ENCODE measurements at regions not wholly inside any gene's neighbourhood (a gene's known extent, or its start where the extent isn't known, plus 50 kb on each side); places are given as distances from the start of the nearest gene placed in this dataset.

DNA sequence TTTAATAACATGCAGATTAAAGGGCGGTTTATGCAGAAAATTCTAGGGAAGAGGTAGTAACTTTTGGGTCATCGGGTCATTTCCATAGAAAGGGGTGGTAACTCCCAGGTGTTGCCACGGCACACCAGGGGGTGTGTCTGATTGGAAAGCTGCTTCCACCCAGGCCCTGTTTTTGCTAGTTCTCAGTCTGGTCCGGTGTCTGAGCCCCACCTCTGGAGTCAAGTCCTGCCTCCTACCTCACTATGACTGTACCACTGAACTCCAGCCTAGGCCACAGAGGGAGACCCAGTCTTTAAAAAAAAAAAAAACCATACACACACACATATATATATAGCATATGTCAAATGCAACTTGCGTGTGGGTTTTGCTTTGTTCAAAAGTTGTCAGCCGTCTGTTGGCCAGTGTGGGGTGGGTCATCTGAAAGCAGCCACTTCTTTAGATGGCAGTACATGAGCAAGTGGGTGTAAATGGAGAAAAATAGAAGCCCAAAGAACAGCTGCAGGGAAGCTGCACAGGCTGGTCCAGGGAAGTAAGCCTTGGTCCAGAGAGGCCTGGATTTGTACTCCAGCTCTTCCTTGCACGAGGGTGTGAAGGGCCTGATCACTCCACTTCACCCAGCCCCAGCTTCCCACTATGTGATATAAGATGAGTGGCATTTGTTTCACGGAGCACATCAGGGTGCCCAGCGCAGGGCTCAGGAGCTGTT is 110.7 kb upstream of the SPRY4 start:
- H3K9me3 ChIP-seq (ENCODE audit: control insufficient read depth, low read length) = no peaks in the 10 kb centered on the region
- H3K4me1 ChIP-seq (ENCODE audit: control insufficient read depth, insufficient read depth, low read length, poor library complexity, severe bottlenecking) = peaks cover 29% of the 10 kb centered on the region
- WGBS, 2 experiments (ENCODE audit: insufficient coverage in 2 of 2) = 67 to 77% methylated on average over 5 to 7 of the region's 9 CpGs
- no peak overlapping the region for H3K4me3 ChIP-seq (ENCODE audit: extremely low read depth, insufficient read depth, low read length, poor library complexity, severe bottlenecking)
- H3K36me3 ChIP-seq (ENCODE audit: control insufficient read depth, insufficient read depth, low read length) = no peaks in the 10 kb centered on the region
- no peak overlapping the region for H3K27ac ChIP-seq (ENCODE audit: low read depth, low read length, severe bottlenecking)

- WGBS, 2 experiments (ENCODE audit: insufficient coverage in 2 of 2) = 100% methylated on average over 1 of the region's 2 CpGs; no CpG with 5 or more reads in 1 of the 2 experiments
- H3K9me3 ChIP-seq (ENCODE audit: control insufficient read depth, low read length) = no peaks in the 10 kb centered on the region
- H3K4me3 ChIP-seq (ENCODE audit: extremely low read depth, insufficient read depth, low read length, poor library complexity, severe bottlenecking) = no peak overlapping the region
- no peaks in the 10 kb centered on the region for H3K36me3 ChIP-seq (ENCODE audit: control insufficient read depth, insufficient read depth, low read length)
- H3K27ac ChIP-seq (ENCODE audit: low read depth, low read length, severe bottlenecking) = no peak overlapping the region
- H3K4me1 ChIP-seq (ENCODE audit: control insufficient read depth, insufficient read depth, low read length, poor library complexity, severe bottlenecking) = peaks cover 29% of the 10 kb centered on the region
These were observed 109.4 kb upstream of the SPRY4 start for GRCh38 chr5:142434322-142434612.

DNA sequence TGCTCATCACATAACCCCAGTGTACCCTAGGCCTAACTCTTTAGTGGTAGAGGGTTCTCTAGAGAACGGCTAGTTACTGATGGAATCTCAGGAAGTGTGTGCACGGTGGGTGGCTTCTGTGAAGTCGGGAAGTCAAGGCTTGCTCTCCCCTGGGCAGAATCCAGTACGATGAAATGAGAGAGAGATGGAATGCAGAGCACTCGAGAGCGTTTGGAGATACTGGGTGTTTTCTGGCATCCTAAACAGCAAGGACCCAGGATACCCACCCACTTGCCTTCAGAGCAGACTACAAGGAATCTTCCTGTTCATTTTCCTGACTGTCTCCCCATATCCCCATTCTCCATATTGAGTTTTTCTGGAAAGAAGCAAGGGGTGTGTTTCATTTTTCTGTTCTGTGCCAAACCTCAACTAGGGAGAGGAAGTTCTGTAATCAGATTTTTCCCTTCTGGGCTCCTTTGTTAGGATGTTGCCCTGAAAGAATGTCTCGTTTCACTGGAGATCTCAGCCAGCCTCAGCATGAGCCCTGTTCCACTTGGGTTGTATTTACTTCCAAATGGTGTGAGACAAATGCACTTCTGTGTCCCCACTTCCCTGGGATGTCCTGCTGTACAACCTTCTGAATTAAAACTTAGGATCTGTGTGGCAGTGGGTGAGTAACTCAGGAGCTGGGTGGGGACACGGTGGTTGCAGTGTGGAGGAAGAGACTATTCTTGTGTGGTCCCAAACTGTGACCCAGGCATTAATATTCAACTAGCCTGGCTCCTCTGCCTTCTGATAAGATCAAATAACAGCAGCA is 108.9 kb upstream of the SPRY4 start:
- Histone ChIP-seq H3K4me3 (ENCODE audit: extremely low read depth, insufficient read depth, low read length, poor library complexity, severe bottlenecking) (no peak overlapping the region), H3K36me3 (ENCODE audit: control insufficient read depth, insufficient read depth, low read length) (no peaks in the 10 kb centered on the region), H3K27ac (ENCODE audit: low read depth, low read length, severe bottlenecking) (peak overlapping the region; percentile 41), H3K9me3 (ENCODE audit: control insufficient read depth, low read length) (no peaks in the 10 kb centered on the region), H3K4me1 (ENCODE audit: control insufficient read depth, insufficient read depth, low read length, poor library complexity, severe bottlenecking) (peaks cover 27% of the 10 kb centered on the region)
- WGBS, 2 experiments (ENCODE audit: insufficient coverage in 2 of 2) = 37 to 52% methylated on average over 4 to 5 of the region's 8 CpGs

- Histone ChIP-seq H3K27ac (ENCODE audit: low read depth, low read length, severe bottlenecking) (peak overlapping the region; percentile 41), H3K4me1 (ENCODE audit: control insufficient read depth, insufficient read depth, low read length, poor library complexity, severe bottlenecking) (peaks cover 28% of the 10 kb centered on the region), H3K36me3 (ENCODE audit: control insufficient read depth, insufficient read depth, low read length) (no peaks in the 10 kb centered on the region), H3K4me3 (ENCODE audit: extremely low read depth, insufficient read depth, low read length, poor library complexity, severe bottlenecking) (no peak overlapping the region), H3K9me3 (ENCODE audit: control insufficient read depth, low read length) (no peaks in the 10 kb centered on the region)
- WGBS, 2 experiments (ENCODE audit: insufficient coverage in 2 of 2) = 60 to 71% methylated on average over 1 of the region's 2 CpGs
These were observed 108.1 kb upstream of the SPRY4 start for GRCh38 chr5:142432961-142433360.

DNA sequence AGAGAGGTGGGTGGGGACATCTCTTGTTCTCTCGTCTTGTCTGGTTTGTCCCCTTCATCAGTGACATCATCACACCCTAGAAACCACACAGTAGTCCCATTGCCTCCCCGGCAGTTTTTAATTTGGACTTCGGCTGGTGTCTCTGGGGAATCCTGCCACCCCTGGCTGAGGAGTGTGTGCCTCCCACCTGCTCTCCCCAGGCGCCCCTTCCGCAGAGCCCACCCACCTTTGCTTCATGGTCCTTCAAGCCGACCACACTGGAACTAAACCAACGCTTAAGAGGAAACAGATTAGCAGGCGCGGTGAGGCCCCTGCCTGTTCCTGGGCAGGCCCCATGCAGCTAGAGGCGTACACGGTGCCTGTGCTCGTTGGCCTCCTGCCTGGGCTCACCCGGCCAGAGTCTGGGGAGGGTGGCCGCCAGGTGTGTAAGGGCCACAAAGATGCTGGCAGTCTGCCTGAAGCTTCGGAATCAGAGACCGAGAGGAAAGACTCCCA is 107.6 kb upstream of the SPRY4 start:
- H3K4me1 ChIP-seq (ENCODE audit: control insufficient read depth, insufficient read depth, low read length, poor library complexity, severe bottlenecking) = peaks cover 23% of the 10 kb centered on the region
- no peaks in the 10 kb centered on the region for H3K36me3 ChIP-seq (ENCODE audit: control insufficient read depth, insufficient read depth, low read length)
- H3K4me3 ChIP-seq (ENCODE audit: extremely low read depth, insufficient read depth, low read length, poor library complexity, severe bottlenecking) = no peak overlapping the region
- no peak overlapping the region for H3K27ac ChIP-seq (ENCODE audit: low read depth, low read length, severe bottlenecking)
- no peaks in the 10 kb centered on the region for H3K9me3 ChIP-seq (ENCODE audit: control insufficient read depth, low read length)
- WGBS, 2 experiments (ENCODE audit: insufficient coverage in 2 of 2) = 91 to 92% methylated on average over 15 to 16 of the region's 16 CpGs

DNA sequence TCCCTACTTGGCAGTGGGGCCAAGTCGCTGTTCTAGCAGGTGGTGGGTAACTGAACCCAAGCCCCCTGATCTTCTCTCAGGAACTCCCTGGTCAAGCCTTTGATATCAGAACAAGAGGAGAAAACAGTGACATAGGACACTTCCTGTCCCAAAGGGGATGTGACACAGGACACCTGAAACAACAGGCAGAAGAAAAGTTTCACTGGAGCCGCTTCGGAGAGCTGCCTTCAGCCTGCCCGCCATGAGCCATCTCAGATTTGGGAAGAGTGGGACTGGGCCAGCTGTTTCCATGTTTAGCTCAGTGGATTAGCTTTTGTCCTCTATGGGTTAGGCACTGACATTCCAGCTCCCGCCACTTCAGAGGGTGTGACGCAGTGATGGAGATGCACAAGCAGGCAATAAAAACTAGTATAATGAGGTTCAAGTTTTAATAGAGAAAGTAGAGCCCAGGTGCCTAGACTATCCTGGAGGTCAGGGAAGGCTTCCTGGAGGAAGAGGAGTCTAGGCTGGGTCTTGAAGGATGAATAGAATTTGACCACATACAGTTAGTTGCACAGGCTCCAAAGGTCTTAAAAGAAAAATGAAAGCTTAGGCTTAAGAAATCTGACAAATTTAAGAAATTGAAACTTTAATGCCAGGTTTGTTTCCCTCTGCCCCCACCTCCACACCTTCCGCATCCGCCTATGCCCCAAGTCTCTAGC is 104.1 kb upstream of the SPRY4 start:
- H3K36me3 ChIP-seq (ENCODE audit: control insufficient read depth, insufficient read depth, low read length) = peaks cover 4% of the 10 kb centered on the region
- no peak overlapping the region for H3K27ac ChIP-seq (ENCODE audit: low read depth, low read length, severe bottlenecking)
- WGBS, 2 experiments (ENCODE audit: insufficient coverage in 2 of 2) = 95 to 100% methylated on average over 3 to 5 of the region's 8 CpGs
- peaks cover 4% of the 10 kb centered on the region for H3K9me3 ChIP-seq (ENCODE audit: control insufficient read depth, low read length)
- H3K4me3 ChIP-seq (ENCODE audit: extremely low read depth, insufficient read depth, low read length, poor library complexity, severe bottlenecking) = no peak overlapping the region
- H3K4me1 ChIP-seq (ENCODE audit: control insufficient read depth, insufficient read depth, low read length, poor library complexity, severe bottlenecking) = peaks cover 31% of the 10 kb centered on the region

- no peak overlapping the region for H3K4me3 ChIP-seq (ENCODE audit: extremely low read depth, insufficient read depth, low read length, poor library complexity, severe bottlenecking)
- peaks cover 4% of the 10 kb centered on the region for H3K36me3 ChIP-seq (ENCODE audit: control insufficient read depth, insufficient read depth, low read length)
- H3K4me1 ChIP-seq (ENCODE audit: control insufficient read depth, insufficient read depth, low read length, poor library complexity, severe bottlenecking) = peaks cover 24% of the 10 kb centered on the region
- peaks cover 4% of the 10 kb centered on the region for H3K9me3 ChIP-seq (ENCODE audit: control insufficient read depth, low read length)
- WGBS, 2 experiments (ENCODE audit: insufficient coverage in 2 of 2) = 89% methylated on average over 4 to 5 of the region's 7 CpGs
- no peak overlapping the region for H3K27ac ChIP-seq (ENCODE audit: low read depth, low read length, severe bottlenecking)
These were observed 103.4 kb upstream of the SPRY4 start for GRCh38 chr5:142428036-142428772.

DNA sequence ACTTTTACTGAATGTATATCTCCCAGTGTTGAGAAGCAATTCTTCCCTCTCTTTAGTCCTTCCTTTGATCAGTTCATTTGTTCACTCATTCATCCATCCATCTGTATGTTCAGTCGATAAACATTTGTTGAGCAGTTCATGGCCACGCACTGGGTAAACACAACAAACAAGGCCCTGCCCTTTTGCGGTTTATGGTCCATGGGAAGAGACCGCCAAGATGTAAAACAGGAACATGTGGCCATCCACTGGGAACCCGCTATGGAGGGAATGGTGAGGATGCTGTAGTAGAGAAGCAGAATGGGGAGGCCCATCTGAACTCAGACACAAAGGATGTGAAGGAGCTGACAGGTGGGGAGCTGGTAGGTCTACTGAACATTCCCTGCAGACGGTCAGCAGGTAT is 102.7 kb upstream of the SPRY4 start:
- Histone ChIP-seq H3K36me3 (ENCODE audit: control insufficient read depth, insufficient read depth, low read length) (peaks cover 4% of the 10 kb centered on the region), H3K9me3 (ENCODE audit: control insufficient read depth, low read length) (peaks cover 4% of the 10 kb centered on the region), H3K4me3 (ENCODE audit: extremely low read depth, insufficient read depth, low read length, poor library complexity, severe bottlenecking) (no peak overlapping the region), H3K27ac (ENCODE audit: low read depth, low read length, severe bottlenecking) (no peak overlapping the region), H3K4me1 (ENCODE audit: control insufficient read depth, insufficient read depth, low read length, poor library complexity, severe bottlenecking) (peaks cover 27% of the 10 kb centered on the region)
- WGBS, 2 experiments (ENCODE audit: insufficient coverage in 2 of 2) = 95 to 100% methylated on average over 1 to 5 of the region's 6 CpGs

- 75 to 88% methylated on average over 4 to 5 of the region's 7 CpGs for WGBS, 2 experiments (ENCODE audit: insufficient coverage in 2 of 2)
- H3K36me3 ChIP-seq (ENCODE audit: control insufficient read depth, insufficient read depth, low read length) = peaks cover 4% of the 10 kb centered on the region
- H3K4me1 ChIP-seq (ENCODE audit: control insufficient read depth, insufficient read depth, low read length, poor library complexity, severe bottlenecking) = peaks cover 24% of the 10 kb centered on the region
- H3K27ac ChIP-seq (ENCODE audit: low read depth, low read length, severe bottlenecking) = peak overlapping the region; percentile 60
- peaks cover 4% of the 10 kb centered on the region for H3K9me3 ChIP-seq (ENCODE audit: control insufficient read depth, low read length)
- no peak overlapping the region for H3K4me3 ChIP-seq (ENCODE audit: extremely low read depth, insufficient read depth, low read length, poor library complexity, severe bottlenecking)
These were observed 102.2 kb upstream of the SPRY4 start for GRCh38 chr5:142427015-142427364.
